Breast epithelium (tissue), 3 donors: ENCODE measurements at regions not wholly inside any gene's neighbourhood (a gene's known extent, or its start where the extent isn't known, plus 50 kb on each side); places are given as distances from the start of the nearest gene placed in this dataset.

Source experiments
- POLR2A ChIP-seq: fragments of 450-650 bp; IDR thresholded peaks from one replicate; pipeline ENCODE4 v1.6.1; 2016; ENCODE audit warnings: antibody characterized with exemption, mild to moderate bottlenecking, moderate library complexity
- POLR2AphosphoS5 ChIP-seq, 3 donors: sonication (generic); formaldehyde crosslinking; IDR thresholded peaks; one replicate each; pipeline ENCODE4 v1.6.1; 2017; ENCODE audit warnings: antibody characterized with exemption in 3 of 3
- TF ChIP-seq, protein P1 (sequence below), 3 donors: fragments of 450-650 bp; IDR thresholded peaks; one replicate each; pipeline ENCODE4 v1.5.1; 2016 to 2017; ENCODE audit warnings: antibody characterized with exemption in 3 of 3, mild to moderate bottlenecking in 3 of 3, moderate library complexity in 3 of 3

DNA sequence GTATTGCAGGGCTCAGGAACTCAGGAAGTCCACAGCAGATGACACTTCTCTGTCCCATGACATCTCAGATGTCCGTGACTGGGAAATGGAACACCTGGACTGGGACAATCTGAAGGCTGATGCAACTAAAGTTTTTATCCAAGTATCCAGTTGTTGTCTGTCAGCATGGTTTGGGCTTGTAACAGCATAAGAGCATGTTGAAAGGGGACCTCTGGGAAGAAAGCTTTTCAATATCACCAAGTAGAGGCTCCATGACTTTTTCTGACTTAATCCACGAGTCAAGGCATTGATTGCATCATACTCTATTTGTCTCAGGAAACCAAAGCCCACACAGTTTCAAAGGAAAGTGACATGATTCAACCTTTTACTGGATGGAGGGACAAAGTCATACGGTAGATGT is 807.7 kb downstream of the MTRR start:
- TF ChIP-seq, protein P1, sequence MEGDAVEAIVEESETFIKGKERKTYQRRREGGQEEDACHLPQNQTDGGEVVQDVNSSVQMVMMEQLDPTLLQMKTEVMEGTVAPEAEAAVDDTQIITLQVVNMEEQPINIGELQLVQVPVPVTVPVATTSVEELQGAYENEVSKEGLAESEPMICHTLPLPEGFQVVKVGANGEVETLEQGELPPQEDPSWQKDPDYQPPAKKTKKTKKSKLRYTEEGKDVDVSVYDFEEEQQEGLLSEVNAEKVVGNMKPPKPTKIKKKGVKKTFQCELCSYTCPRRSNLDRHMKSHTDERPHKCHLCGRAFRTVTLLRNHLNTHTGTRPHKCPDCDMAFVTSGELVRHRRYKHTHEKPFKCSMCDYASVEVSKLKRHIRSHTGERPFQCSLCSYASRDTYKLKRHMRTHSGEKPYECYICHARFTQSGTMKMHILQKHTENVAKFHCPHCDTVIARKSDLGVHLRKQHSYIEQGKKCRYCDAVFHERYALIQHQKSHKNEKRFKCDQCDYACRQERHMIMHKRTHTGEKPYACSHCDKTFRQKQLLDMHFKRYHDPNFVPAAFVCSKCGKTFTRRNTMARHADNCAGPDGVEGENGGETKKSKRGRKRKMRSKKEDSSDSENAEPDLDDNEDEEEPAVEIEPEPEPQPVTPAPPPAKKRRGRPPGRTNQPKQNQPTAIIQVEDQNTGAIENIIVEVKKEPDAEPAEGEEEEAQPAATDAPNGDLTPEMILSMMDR (IDR thresholded peaks at IDR 0.05) = no peak
- no peak for TF ChIP-seq POLR2AphosphoS5 (IDR thresholded peaks at IDR 0.05)
- TF ChIP-seq POLR2A = no peak
